Stomach (tissue), 8 donors: ENCODE measurements at regions not wholly inside any gene's neighbourhood (a gene's known extent, or its start where the extent isn't known, plus 50 kb on each side); places are given as distances from the start of the nearest gene placed in this dataset.

Experiments
- DNase-seq, 2 donors: peaks; one replicate each; pipeline versions ENCODE4 v3.0.0 to v3.0.0-alpha.2; 2013 to 2019
- H3K27ac ChIP-seq, 5 donors: fragments of 200-600 bp in 4 of 5; sonication (generic) in 4 of 5; one replicate each; pipeline ENCODE4 v1.5.1; 2013 to 2019; ENCODE audit warnings: mild to moderate bottlenecking in 1 of 5, moderate library complexity in 1 of 5
- H3K27me3 ChIP-seq, 3 donors: fragments of 200-600 bp; sonication (generic); one replicate each; pipeline ENCODE4 v1.5.1; 2017 to 2019; ENCODE audit warnings: mixed run types in 1 of 3
- H3K36me3 ChIP-seq, 4 donors: fragments of 200-600 bp; sonication (generic); 1 replicate in 3 of 4; 2 replicates in 1 of 4; pipeline ENCODE4 v1.5.1; 2016 to 2019
- H3K4me1 ChIP-seq, 4 donors: fragments of 200-600 bp; sonication (generic); one replicate each; pipeline ENCODE4 v1.5.1; 2016 to 2019
- H3K4me3 ChIP-seq, 4 donors: fragments of 200-600 bp; sonication (generic) in 3 of 4; one replicate each; pipeline ENCODE4 v1.5.1; 2016 to 2019; ENCODE audit warnings: mild to moderate bottlenecking in 1 of 4
- H3K9me3 ChIP-seq, 4 donors: fragments of 200-600 bp; sonication (generic); one replicate each; pipeline ENCODE4 v1.5.1; 2016 to 2019
- CTCF ChIP-seq, 7 experiments: fragments of 450-650 bp in 4 of 7; fragments of 200-600 bp in 3 of 7; sonication (generic) in 3 of 7; IDR thresholded peaks; one replicate each; pipeline ENCODE4 v1.5.1; 2016 to 2019; ENCODE audit warnings: antibody characterized with exemption in 7 of 7, control low read depth in 2 of 7, mild to moderate bottlenecking in 1 of 7
- EP300 ChIP-seq: sonication (generic); formaldehyde crosslinking; IDR thresholded peaks from one replicate; pipeline ENCODE4 v1.6.1; 2017; ENCODE audit warnings: antibody characterized with exemption
- POLR2A ChIP-seq, 4 donors: fragments of 450-650 bp; IDR thresholded peaks; one replicate each; pipeline ENCODE4 v1.6.1; 2016; ENCODE audit warnings: antibody characterized with exemption in 4 of 4, control low read depth in 2 of 4, mild to moderate bottlenecking in 1 of 4, moderate library complexity in 1 of 4
- POLR2AphosphoS5 ChIP-seq, 3 donors: sonication (generic); formaldehyde crosslinking; IDR thresholded peaks; one replicate each; pipeline ENCODE4 v1.6.1; 2016; ENCODE audit warnings: antibody characterized with exemption in 3 of 3
- WGBS, 5 donors: extraction: QIAGEN DNeasy Blood & Tissue Kit in 3 of 5; methylation state at CpG; one replicate each; pipeline versions ENCODE4 v1.1.5 to v1.1.7; 2013 to 2018; 5-methylcytosine and 5-hydroxymethylcytosine counted together
- intact Hi-C: fragments of 100-400 bp; cut with DNase I; formaldehyde crosslinking; loops from one replicate; pipeline ENCODE4 v1.15.1; 2023; ENCODE audit warnings: low total_unique reads
- donor health status: healthy with polysubstance abuse.
- donor health status: Bipolar disorder and iron deficiency.
- donor health status: healthy.

- DNase-seq, result no peak
Measured at GRCh38 chr1:217091561-217091960, 368.3 kb upstream of the ESRRG start.

GRCh38 chr1:217090060-217090911, 367.1 kb upstream of the ESRRG start:
- Histone ChIP-seq H3K9me3 (no peaks in the 10 kb centered on the region), H3K36me3 (no peaks in the 10 kb centered on the region), H3K4me1 (peaks cover 4 to 20% (median 14%) of the 10 kb centered on the region in 4 donors), H3K27me3 (peaks cover 0 to 21% (median 10%) of the 10 kb centered on the region in 3 donors), H3K27ac (peak overlapping the region in 1 of 5 donors; percentile 37), H3K4me3 (peak overlapping the region; percentile 49 to 63 (median 56))
- TF ChIP-seq CTCF (IDR thresholded peaks at IDR 0.05) (no peak), EP300 (no peak), POLR2A (IDR thresholded peaks at IDR 0.05) (no peak), POLR2AphosphoS5 (IDR thresholded peaks at IDR 0.05) (no peak)
- intact Hi-C loops, result no loop called here
- DNase-seq, result peak in 1 of 2 donors; percentile 55
- WGBS, 5 donors, result 23 to 33% (median 32%) methylated on average over 24 of the region's 24 CpGs

More at GRCh38 chr1:217091561-217091960, 368.3 kb upstream of the ESRRG start:
- intact Hi-C loops, result no loop called here
- Histone ChIP-seq H3K36me3 (no peaks in the 10 kb centered on the region), H3K27ac (no peak overlapping the region), H3K4me3 (no peak overlapping the region), H3K27me3 (peaks cover 0 to 21% (median 10%) of the 10 kb centered on the region in 3 donors), H3K9me3 (no peaks in the 10 kb centered on the region), H3K4me1 (peaks cover 4 to 20% (median 14%) of the 10 kb centered on the region in 4 donors)
- TF ChIP-seq CTCF (IDR thresholded peaks at IDR 0.05) (no peak), POLR2AphosphoS5 (IDR thresholded peaks at IDR 0.05) (no peak), EP300 (no peak), POLR2A (IDR thresholded peaks at IDR 0.05) (no peak)
- 78 to 92% (median 86%) methylated on average over 4 of the region's 4 CpGs for WGBS, 5 donors

GRCh38 chr1:217089361-217090014, 366.3 kb upstream of the ESRRG start:
- Histone ChIP-seq H3K27me3 (peaks cover 0 to 21% (median 10%) of the 10 kb centered on the region in 3 donors), H3K4me1 (peaks cover 4 to 20% (median 14%) of the 10 kb centered on the region in 4 donors), H3K9me3 (no peaks in the 10 kb centered on the region), H3K36me3 (no peaks in the 10 kb centered on the region), H3K4me3 (peak overlapping the region; percentile 49 to 63 (median 56)), H3K27ac (peak overlapping the region in 4 of 5 donors; percentile 29 to 62 (median 46))
- WGBS, 5 donors, result 1 to 2% (median 1%) methylated on average over 23 to 39 of the region's 39 CpGs
- DNase-seq, result peak in 1 of 2 donors; percentile 80
- intact Hi-C loops, result no loop called here
- no peak for TF ChIP-seq CTCF (IDR thresholded peaks at IDR 0.05)
- no peak for TF ChIP-seq POLR2A (IDR thresholded peaks at IDR 0.05)
- TF ChIP-seq POLR2AphosphoS5 (IDR thresholded peaks at IDR 0.05), result no peak
- TF ChIP-seq EP300, result no peak

GRCh38 chr1:217088521-217089284, 365.5 kb upstream of the ESRRG start:
- H3K9me3 ChIP-seq, result no peaks in the 10 kb centered on the region
- peaks cover 0 to 21% (median 10%) of the 10 kb centered on the region in 3 donors for H3K27me3 ChIP-seq
- WGBS, 5 donors, result 34 to 46% (median 41%) methylated on average over 13 of the region's 13 CpGs
- DNase-seq, result peak in 1 of 2 donors; percentile 32
- intact Hi-C loops, result no loop called here
- TF ChIP-seq CTCF (IDR thresholded peaks at IDR 0.05), result no peak
- TF ChIP-seq POLR2A (IDR thresholded peaks at IDR 0.05), result no peak
- no peak for TF ChIP-seq POLR2AphosphoS5 (IDR thresholded peaks at IDR 0.05)
- TF ChIP-seq EP300, result no peak
- no peaks in the 10 kb centered on the region for H3K36me3 ChIP-seq
- H3K4me1 ChIP-seq, result peaks cover 4 to 20% (median 14%) of the 10 kb centered on the region in 4 donors
- H3K4me3 ChIP-seq, result peak overlapping the region; percentile 49 to 63 (median 56)
- H3K27ac ChIP-seq, result no peak overlapping the region
